HUDEP-2 (cell line): ENCODE measurements at regions not wholly inside any gene's neighbourhood (a gene's known extent, or its start where the extent isn't known, plus 50 kb on each side); places are given as distances from the start of the nearest gene placed in this dataset.

Source experiments
- DNase-seq, 76 experiments: peaks; one replicate each; lab custom pipeline; 2025; ENCODE audit not compliant: unreplicated experiment in 76 of 76; lab: John Stamatoyannopoulos, UW

GRCh38 chr4:152200511-152201333 is 335.2 kb downstream of the FBXW7 start:
- DNase-seq: no peak

GRCh38 chr4:152197211-152197610 is 338.7 kb downstream of the FBXW7 start:
- no peak for DNase-seq

- DNase-seq: no peak
Measured at GRCh38 chr4:152195888-152196287, 340.0 kb downstream of the FBXW7 start.

GRCh38 chr4:152193059-152193458 is 342.8 kb downstream of the FBXW7 start:
- no peak for DNase-seq

- DNase-seq: peak in 1 of 76 experiments; percentile 0
Measured at GRCh38 chr4:152190907-152191306, 345.0 kb downstream of the FBXW7 start.

GRCh38 chr4:152189451-152190179 is 346.3 kb downstream of the FBXW7 start:
- no peak for DNase-seq

- no peak for DNase-seq
Measured at GRCh38 chr4:152188801-152189200, 347.1 kb downstream of the FBXW7 start.

- no peak for DNase-seq
Measured at GRCh38 chr4:152187693-152188092, 348.2 kb downstream of the FBXW7 start.

- no peak for DNase-seq
Measured at GRCh38 chr4:152185786-152186550, 349.9 kb downstream of the FBXW7 start.

- no peak for DNase-seq
Measured at GRCh38 chr4:152181150-152181549, 354.7 kb downstream of the FBXW7 start.

- no peak for DNase-seq
Measured at GRCh38 chr4:152180369-152180768, 355.5 kb downstream of the FBXW7 start.

- peak in 5 of 76 experiments; percentile 4 to 21 (median 9) for DNase-seq
Measured at GRCh38 chr4:152177538-152177937, 358.4 kb downstream of the FBXW7 start.

- DNase-seq: no peak
Measured at GRCh38 chr4:152176627-152177214, 359.2 kb downstream of the FBXW7 start.

GRCh38 chr4:152175586-152175985 is 360.3 kb downstream of the FBXW7 start:
- DNase-seq: no peak

- DNase-seq: no peak
Measured at GRCh38 chr4:152172146-152172545, 363.7 kb downstream of the FBXW7 start.

GRCh38 chr4:152171556-152171955 is 364.3 kb downstream of the FBXW7 start:
- DNase-seq: no peak

GRCh38 chr4:152169683-152170082 is 366.2 kb downstream of the FBXW7 start:
- no peak for DNase-seq

GRCh38 chr4:152168987-152169616 is 366.8 kb downstream of the FBXW7 start:
- DNase-seq: no peak

- no peak for DNase-seq
Measured at GRCh38 chr4:152166567-152166966, 369.3 kb downstream of the FBXW7 start.

GRCh38 chr4:152165846-152166245 is 370.0 kb downstream of the FBXW7 start:
- no peak for DNase-seq
